HEK293 (cell line): ENCODE measurements at regions not wholly inside any gene's neighbourhood (a gene's known extent, or its start where the extent isn't known, plus 50 kb on each side); places are given as distances from the start of the nearest gene placed in this dataset.

ENCODE experiments used
- CTCF ChIA-PET: fragments of 350-600 bp; formaldehyde crosslinking; extraction: SDS; loops from one replicate; lab custom pipeline; 2021; ENCODE audit warnings: antibody characterized with exemption; lab: Yijun Ruan, JAX
- POLR2A ChIA-PET: fragments of 300-600 bp; formaldehyde crosslinking; extraction: SDS; loops from one replicate; lab custom pipeline; 2020; ENCODE audit warnings: antibody characterized with exemption, inconsistent platforms; lab: Yijun Ruan, JAX
- H3K27ac ChIP-seq: fragments of 200-500 bp; sonication (Bioruptor generic); 2 replicates; pipeline ENCODE4 v1.5.1; 2014; ENCODE audit warnings: low read depth, low read length, control low read depth, inconsistent platforms; ENCODE audit errors: extremely low read depth
- H3K36me3 ChIP-seq, 2 experiments: fragments of 200-500 bp in 1 of 2; sonication (Bioruptor generic) in 1 of 2; 1 replicate in 1 of 2; 2 replicates in 1 of 2; pipeline ENCODE4 v1.5.1; 2014 to 2017; ENCODE audit warnings: inconsistent platforms in 2 of 2, low read length in 2 of 2; ENCODE audit not compliant: control insufficient read depth in 2 of 2, insufficient read depth in 1 of 2
- H3K4me1 ChIP-seq: fragments of 200-500 bp; sonication (Bioruptor generic); 2 replicates; pipeline ENCODE4 v1.5.1; 2014; ENCODE audit warnings: mild to moderate bottlenecking, low read length, inconsistent platforms; ENCODE audit not compliant: control insufficient read depth, insufficient read depth
- H3K4me3 ChIP-seq: 2 replicates; pipeline ENCODE4 v1.5.1; 2011; ENCODE audit warnings: low read depth, mild to moderate bottlenecking, control low read depth, low read length, moderate library complexity
- H3K9me3 ChIP-seq: fragments of 200-500 bp; sonication (Bioruptor generic); 2 replicates; pipeline ENCODE4 v1.5.1; 2014; ENCODE audit warnings: low read depth, low read length, inconsistent platforms; ENCODE audit not compliant: control insufficient read depth, insufficient read depth
- EGR2 ChIP-seq: fragments of 450-650 bp; formaldehyde crosslinking; IDR thresholded peaks from 2 replicates; pipeline ENCODE4 v1.5.1; 2016; ENCODE audit warnings: low read depth, missing biosample characterization, missing genetic modification characterization
- FEZF1 ChIP-seq: fragments of 450-650 bp; formaldehyde crosslinking; IDR thresholded peaks from 2 replicates; pipeline ENCODE4 v1.5.1; 2016; ENCODE audit warnings: missing biosample characterization, missing genetic modification characterization
- GLI2 ChIP-seq: fragments of 450-650 bp; formaldehyde crosslinking; IDR thresholded peaks from 2 replicates; pipeline ENCODE4; 2017; ENCODE audit warnings: missing biosample characterization, missing genetic modification characterization, low read depth, borderline replicate concordance
- GLI4 ChIP-seq: fragments of 450-650 bp; formaldehyde crosslinking; IDR thresholded peaks from 2 replicates; pipeline ENCODE4 v1.5.1; 2016; ENCODE audit warnings: missing biosample characterization, missing genetic modification characterization
- GLIS2 ChIP-seq: fragments of 450-650 bp; formaldehyde crosslinking; IDR thresholded peaks from 2 replicates; pipeline ENCODE4 v1.5.1; 2016; ENCODE audit warnings: missing biosample characterization, missing genetic modification characterization
- HOXC10 ChIP-seq: sonication (generic); formaldehyde crosslinking; IDR thresholded peaks from 2 replicates; pipeline ENCODE4 v1.8.1; 2023; ENCODE audit warnings: mild to moderate bottlenecking, missing genetic modification reagents
- SCRT1 ChIP-seq: fragments of 450-650 bp; formaldehyde crosslinking; IDR thresholded peaks from 2 replicates; pipeline ENCODE4 v1.5.1; 2016; ENCODE audit warnings: missing biosample characterization, missing genetic modification characterization, borderline replicate concordance
- TCF7L2 ChIP-seq: IDR thresholded peaks from 2 replicates; pipeline ENCODE4 v1.6.1; 2011; ENCODE audit warnings: low read depth, mild to moderate bottlenecking, inconsistent platforms, low read length, moderate library complexity, borderline replicate concordance
- ZBTB1 ChIP-seq: fragments of 450-650 bp; formaldehyde crosslinking; IDR thresholded peaks from 2 replicates; pipeline ENCODE4 v1.5.1; 2016; ENCODE audit warnings: missing biosample characterization, missing genetic modification characterization
- ZBTB20 ChIP-seq: fragments of 450-650 bp; formaldehyde crosslinking; IDR thresholded peaks from 2 replicates; pipeline ENCODE4 v1.5.1; 2016; ENCODE audit warnings: missing biosample characterization, missing genetic modification characterization
- ZNF146 ChIP-seq: fragments of 450-650 bp; formaldehyde crosslinking; IDR thresholded peaks from 2 replicates; pipeline ENCODE4 v1.5.1; 2016; ENCODE audit warnings: missing biosample characterization, missing genetic modification characterization
- ZNF157 ChIP-seq: fragments of 450-650 bp; formaldehyde crosslinking; IDR thresholded peaks from 2 replicates; pipeline ENCODE4 v1.5.1; 2016; ENCODE audit warnings: missing biosample characterization, missing genetic modification characterization
- ZNF223 ChIP-seq: fragments of 450-650 bp; formaldehyde crosslinking; IDR thresholded peaks from 2 replicates; pipeline ENCODE4 v1.5.1; 2016; ENCODE audit warnings: missing biosample characterization, missing genetic modification characterization
- ZNF24 ChIP-seq: fragments of 450-650 bp; formaldehyde crosslinking; IDR thresholded peaks from 2 replicates; pipeline ENCODE4 v1.5.1; 2016; ENCODE audit warnings: missing biosample characterization, missing genetic modification characterization
- ZNF302 ChIP-seq: fragments of 450-650 bp; formaldehyde crosslinking; IDR thresholded peaks from 2 replicates; pipeline ENCODE4 v1.5.1; 2016; ENCODE audit warnings: missing biosample characterization, missing genetic modification characterization, low read depth
- ZNF324 ChIP-seq: fragments of 450-650 bp; formaldehyde crosslinking; IDR thresholded peaks from 2 replicates; pipeline ENCODE4 v1.5.1; 2016; ENCODE audit warnings: missing biosample characterization, missing genetic modification characterization
- ZNF354C ChIP-seq: fragments of 450-650 bp; formaldehyde crosslinking; IDR thresholded peaks from 2 replicates; pipeline ENCODE4 v1.5.1; 2016; ENCODE audit warnings: missing biosample characterization, missing genetic modification characterization, low read depth, borderline replicate concordance
- ZNF423 ChIP-seq: fragments of 450-650 bp; formaldehyde crosslinking; IDR thresholded peaks from 2 replicates; pipeline ENCODE4 v1.5.1; 2016; ENCODE audit warnings: missing biosample characterization, missing genetic modification characterization
- ZNF501 ChIP-seq: fragments of 450-650 bp; formaldehyde crosslinking; IDR thresholded peaks from 2 replicates; pipeline ENCODE4 v1.5.1; 2016; ENCODE audit warnings: missing biosample characterization, missing genetic modification characterization
- ZNF530 ChIP-seq: fragments of 450-650 bp; formaldehyde crosslinking; IDR thresholded peaks from 2 replicates; pipeline ENCODE4 v1.5.1; 2016; ENCODE audit warnings: low read depth, missing biosample characterization, missing genetic modification characterization
- ZNF555 ChIP-seq: fragments of 450-650 bp; formaldehyde crosslinking; conservative IDR thresholded peaks from 2 replicates; pipeline ENCODE4 v1.5.1; 2017; ENCODE audit warnings: missing biosample characterization, mild to moderate bottlenecking, missing genetic modification characterization, inconsistent platforms
- ZNF571 ChIP-seq: fragments of 450-650 bp; formaldehyde crosslinking; IDR thresholded peaks from 2 replicates; pipeline ENCODE4 v1.5.0; 2017; ENCODE audit warnings: missing biosample characterization, missing genetic modification characterization
- ZNF654 ChIP-seq: fragments of 450-650 bp; formaldehyde crosslinking; IDR thresholded peaks from 2 replicates; pipeline ENCODE4 v1.5.1; 2016; ENCODE audit warnings: low read depth, missing biosample characterization, missing genetic modification characterization
- ZNF777 ChIP-seq: fragments of 450-650 bp; formaldehyde crosslinking; IDR thresholded peaks from 2 replicates; pipeline ENCODE4 v1.5.1; 2017; ENCODE audit warnings: missing biosample characterization, missing genetic modification characterization, borderline replicate concordance
- TF ChIP-seq, protein P1 (sequence below): fragments of 450-650 bp; formaldehyde crosslinking; IDR thresholded peaks from 2 replicates; pipeline ENCODE4 v1.5.1; 2016; ENCODE audit warnings: missing biosample characterization, missing genetic modification characterization
- TF ChIP-seq, protein P2 (sequence below): fragments of 450-650 bp; formaldehyde crosslinking; IDR thresholded peaks from 2 replicates; pipeline ENCODE4 v1.5.1; 2017; ENCODE audit warnings: missing biosample characterization, missing genetic modification characterization
- TF ChIP-seq, protein P3 (sequence below): fragments of 450-650 bp; formaldehyde crosslinking; IDR thresholded peaks from 2 replicates; pipeline ENCODE4 v1.5.1; 2016; ENCODE audit warnings: missing biosample characterization, missing genetic modification characterization
- TF ChIP-seq, protein P4 (sequence below): fragments of 450-650 bp; formaldehyde crosslinking; IDR thresholded peaks from 2 replicates; pipeline ENCODE4 v1.5.1; 2016; ENCODE audit warnings: missing biosample characterization, missing genetic modification characterization
- TF ChIP-seq, protein P5 (sequence below): fragments of 450-650 bp; formaldehyde crosslinking; IDR thresholded peaks from 2 replicates; pipeline ENCODE4 v1.5.1; 2016; ENCODE audit warnings: missing biosample characterization, missing genetic modification characterization

DNA sequence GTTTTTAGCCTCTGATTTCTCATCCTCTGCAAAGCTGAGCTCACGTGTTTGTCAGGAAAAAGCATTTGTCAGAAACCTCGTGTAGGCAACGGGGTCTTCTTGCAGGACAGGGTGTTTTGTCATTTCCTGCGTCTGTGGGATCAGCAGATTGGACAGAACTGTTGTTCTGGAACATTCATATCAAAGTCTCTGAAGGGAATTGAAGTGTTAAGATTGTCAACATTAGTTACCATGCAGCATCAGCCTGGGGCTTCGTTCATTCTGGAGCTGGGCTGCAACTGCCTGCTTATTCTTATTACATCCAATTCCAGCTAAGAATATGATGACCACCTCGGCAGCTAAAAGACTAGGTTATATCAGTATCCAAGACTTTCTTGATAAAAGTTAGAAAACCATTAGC lies 71.0 kb upstream of the RALGAPA2 start:
- H3K4me1 ChIP-seq: no peaks in the 10 kb centered on the region
- TF ChIP-seq HOXC10 (no peak), FEZF1 (tag by site-specific recombination) (no peak), ZNF555 (tag by site-specific recombination) (no peak), ZNF302 (no peak), ZNF423 (tag by site-specific recombination) (no peak), ZNF654 (no peak), ZNF324 (no peak), GLI2 (tag by site-specific recombination) (no peak), ZBTB20 (tag by site-specific recombination) (no peak), ZNF24 (tag by site-specific recombination) (no peak), EGR2 (tag by site-specific recombination) (no peak), ZNF501 (tag by site-specific recombination) (no peak), ZNF354C (no peak), GLIS2 (tag by site-specific recombination) (no peak)
- TF ChIP-seq, protein P1, sequence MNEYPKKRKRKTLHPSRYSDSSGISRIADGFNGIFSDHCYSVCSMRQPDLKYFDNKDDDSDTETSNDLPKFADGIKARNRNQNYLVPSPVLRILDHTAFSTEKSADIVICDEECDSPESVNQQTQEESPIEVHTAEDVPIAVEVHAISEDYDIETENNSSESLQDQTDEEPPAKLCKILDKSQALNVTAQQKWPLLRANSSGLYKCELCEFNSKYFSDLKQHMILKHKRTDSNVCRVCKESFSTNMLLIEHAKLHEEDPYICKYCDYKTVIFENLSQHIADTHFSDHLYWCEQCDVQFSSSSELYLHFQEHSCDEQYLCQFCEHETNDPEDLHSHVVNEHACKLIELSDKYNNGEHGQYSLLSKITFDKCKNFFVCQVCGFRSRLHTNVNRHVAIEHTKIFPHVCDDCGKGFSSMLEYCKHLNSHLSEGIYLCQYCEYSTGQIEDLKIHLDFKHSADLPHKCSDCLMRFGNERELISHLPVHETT: no peak
- TF ChIP-seq, protein P2, sequence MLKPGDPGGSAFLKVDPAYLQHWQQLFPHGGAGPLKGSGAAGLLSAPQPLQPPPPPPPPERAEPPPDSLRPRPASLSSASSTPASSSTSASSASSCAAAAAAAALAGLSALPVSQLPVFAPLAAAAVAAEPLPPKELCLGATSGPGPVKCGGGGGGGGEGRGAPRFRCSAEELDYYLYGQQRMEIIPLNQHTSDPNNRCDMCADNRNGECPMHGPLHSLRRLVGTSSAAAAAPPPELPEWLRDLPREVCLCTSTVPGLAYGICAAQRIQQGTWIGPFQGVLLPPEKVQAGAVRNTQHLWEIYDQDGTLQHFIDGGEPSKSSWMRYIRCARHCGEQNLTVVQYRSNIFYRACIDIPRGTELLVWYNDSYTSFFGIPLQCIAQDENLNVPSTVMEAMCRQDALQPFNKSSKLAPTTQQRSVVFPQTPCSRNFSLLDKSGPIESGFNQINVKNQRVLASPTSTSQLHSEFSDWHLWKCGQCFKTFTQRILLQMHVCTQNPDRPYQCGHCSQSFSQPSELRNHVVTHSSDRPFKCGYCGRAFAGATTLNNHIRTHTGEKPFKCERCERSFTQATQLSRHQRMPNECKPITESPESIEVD (tag by site-specific recombination): no peak
- TF ChIP-seq, protein P3, sequence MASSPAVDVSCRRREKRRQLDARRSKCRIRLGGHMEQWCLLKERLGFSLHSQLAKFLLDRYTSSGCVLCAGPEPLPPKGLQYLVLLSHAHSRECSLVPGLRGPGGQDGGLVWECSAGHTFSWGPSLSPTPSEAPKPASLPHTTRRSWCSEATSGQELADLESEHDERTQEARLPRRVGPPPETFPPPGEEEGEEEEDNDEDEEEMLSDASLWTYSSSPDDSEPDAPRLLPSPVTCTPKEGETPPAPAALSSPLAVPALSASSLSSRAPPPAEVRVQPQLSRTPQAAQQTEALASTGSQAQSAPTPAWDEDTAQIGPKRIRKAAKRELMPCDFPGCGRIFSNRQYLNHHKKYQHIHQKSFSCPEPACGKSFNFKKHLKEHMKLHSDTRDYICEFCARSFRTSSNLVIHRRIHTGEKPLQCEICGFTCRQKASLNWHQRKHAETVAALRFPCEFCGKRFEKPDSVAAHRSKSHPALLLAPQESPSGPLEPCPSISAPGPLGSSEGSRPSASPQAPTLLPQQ: no peak
- TF ChIP-seq, protein P4, sequence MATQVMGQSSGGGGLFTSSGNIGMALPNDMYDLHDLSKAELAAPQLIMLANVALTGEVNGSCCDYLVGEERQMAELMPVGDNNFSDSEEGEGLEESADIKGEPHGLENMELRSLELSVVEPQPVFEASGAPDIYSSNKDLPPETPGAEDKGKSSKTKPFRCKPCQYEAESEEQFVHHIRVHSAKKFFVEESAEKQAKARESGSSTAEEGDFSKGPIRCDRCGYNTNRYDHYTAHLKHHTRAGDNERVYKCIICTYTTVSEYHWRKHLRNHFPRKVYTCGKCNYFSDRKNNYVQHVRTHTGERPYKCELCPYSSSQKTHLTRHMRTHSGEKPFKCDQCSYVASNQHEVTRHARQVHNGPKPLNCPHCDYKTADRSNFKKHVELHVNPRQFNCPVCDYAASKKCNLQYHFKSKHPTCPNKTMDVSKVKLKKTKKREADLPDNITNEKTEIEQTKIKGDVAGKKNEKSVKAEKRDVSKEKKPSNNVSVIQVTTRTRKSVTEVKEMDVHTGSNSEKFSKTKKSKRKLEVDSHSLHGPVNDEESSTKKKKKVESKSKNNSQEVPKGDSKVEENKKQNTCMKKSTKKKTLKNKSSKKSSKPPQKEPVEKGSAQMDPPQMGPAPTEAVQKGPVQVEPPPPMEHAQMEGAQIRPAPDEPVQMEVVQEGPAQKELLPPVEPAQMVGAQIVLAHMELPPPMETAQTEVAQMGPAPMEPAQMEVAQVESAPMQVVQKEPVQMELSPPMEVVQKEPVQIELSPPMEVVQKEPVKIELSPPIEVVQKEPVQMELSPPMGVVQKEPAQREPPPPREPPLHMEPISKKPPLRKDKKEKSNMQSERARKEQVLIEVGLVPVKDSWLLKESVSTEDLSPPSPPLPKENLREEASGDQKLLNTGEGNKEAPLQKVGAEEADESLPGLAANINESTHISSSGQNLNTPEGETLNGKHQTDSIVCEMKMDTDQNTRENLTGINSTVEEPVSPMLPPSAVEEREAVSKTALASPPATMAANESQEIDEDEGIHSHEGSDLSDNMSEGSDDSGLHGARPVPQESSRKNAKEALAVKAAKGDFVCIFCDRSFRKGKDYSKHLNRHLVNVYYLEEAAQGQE: no peak
- TF ChIP-seq, all 188 proteins: peak for 0
- Histone ChIP-seq H3K9me3 (no peaks in the 10 kb centered on the region), H3K4me3 (no peak overlapping the region), H3K36me3 (no peaks in the 10 kb centered on the region), H3K27ac (no peak overlapping the region)
- ChIA-PET CTCF (interaction anchor here (0.8 to 1.5 kb wide), 2 partner anchors 22 to 42 kb away, joined by 4 read pairs; no protein-coding TSS in a partner anchor), POLR2A (no interaction called here)

DNA sequence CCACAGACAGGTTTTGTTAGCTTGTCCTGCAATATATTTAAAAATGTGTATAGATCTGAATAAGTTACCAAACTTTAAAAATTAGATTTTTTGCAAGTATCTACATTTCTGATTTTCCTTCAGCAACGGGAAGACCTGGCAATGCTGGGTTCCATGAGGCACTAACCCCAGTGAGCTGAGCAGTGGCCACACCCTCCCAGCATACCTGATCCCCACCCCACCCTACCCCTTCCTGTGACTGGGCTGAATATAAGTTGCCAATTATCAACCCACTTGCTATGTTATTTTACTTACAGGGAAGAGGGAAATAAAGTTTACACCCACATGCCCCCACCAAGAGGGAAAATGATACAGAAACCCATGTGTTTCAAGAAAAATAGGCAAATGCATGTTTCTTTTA lies 70.3 kb upstream of the RALGAPA2 start:
- H3K9me3 ChIP-seq: no peaks in the 10 kb centered on the region
- ChIA-PET CTCF (interaction anchor here (0.8 kb wide), 1 partner anchor 42 kb away, joined by 4 read pairs; no protein-coding TSS in a partner anchor), POLR2A (no interaction called here)
- H3K4me1 ChIP-seq: no peaks in the 10 kb centered on the region
- no peaks in the 10 kb centered on the region for H3K36me3 ChIP-seq
- H3K27ac ChIP-seq: no peak overlapping the region
- H3K4me3 ChIP-seq: no peak overlapping the region
- TF ChIP-seq TCF7L2 (no peak), ZNF555 (tag by site-specific recombination) (no peak), ZBTB1 (tag by site-specific recombination) (no peak), ZNF157 (tag by site-specific recombination) (no peak), GLI4 (tag by site-specific recombination) (no peak), SCRT1 (tag by site-specific recombination) (no peak), ZNF571 (tag by site-specific recombination) (no peak), ZNF530 (tag by site-specific recombination) (no peak), ZNF146 (no peak), ZNF223 (tag by site-specific recombination) (no peak), ZNF777 (tag by site-specific recombination) (no peak)
- TF ChIP-seq, protein P5, sequence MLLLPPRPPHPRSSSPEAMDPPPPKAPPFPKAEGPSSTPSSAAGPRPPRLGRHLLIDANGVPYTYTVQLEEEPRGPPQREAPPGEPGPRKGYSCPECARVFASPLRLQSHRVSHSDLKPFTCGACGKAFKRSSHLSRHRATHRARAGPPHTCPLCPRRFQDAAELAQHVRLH (tag by site-specific recombination): no peak
